Activated naive CD4-positive, alpha-beta T cell treated with anti-CD3 and anti-CD28 coated beads, Interleukin-2, amount 10 ng/mL, durations not matched to agents 7 days and 5 days (primary cell): ENCODE measurements at regions not wholly inside any gene's neighbourhood (a gene's known extent, or its start where the extent isn't known, plus 50 kb on each side); places are given as distances from the start of the nearest gene placed in this dataset.

ENCODE experiments used
- CTCF ChIA-PET: fragments of 350-600 bp; sonication (Branson Sonifier 250); formaldehyde crosslinking; loops from one replicate; lab custom pipeline; 2021; ENCODE audit warnings: antibody characterized with exemption; lab: Charles Lee
- DNase-seq: peaks from one replicate; pipeline ENCODE4 v3.0.0-alpha.2; 2020
- H3K27ac Mint-ChIP-seq: one replicate; pipeline ENCODE4 v1.8.0; 2021; ENCODE audit warnings: mild to moderate bottlenecking, moderate library complexity, mixed read lengths
- H3K27me3 Mint-ChIP-seq: one replicate; pipeline ENCODE4 v1.8.0; 2021; ENCODE audit warnings: mild to moderate bottlenecking, mixed read lengths
- H3K36me3 Mint-ChIP-seq: one replicate; pipeline ENCODE4 v1.8.0; 2021; ENCODE audit warnings: mixed read lengths
- H3K4me1 Mint-ChIP-seq: one replicate; pipeline ENCODE4 v1.8.0; 2021; ENCODE audit warnings: mixed read lengths
- H3K4me3 Mint-ChIP-seq: one replicate; pipeline ENCODE4 v1.8.0; 2021; ENCODE audit warnings: mild to moderate bottlenecking, moderate library complexity, mixed read lengths
- H3K9me3 Mint-ChIP-seq: one replicate; pipeline ENCODE4 v1.8.0; 2021; ENCODE audit warnings: mixed read lengths

- H3K9me3 Mint-ChIP-seq: no peaks in the 10 kb centered on the region
- no peak overlapping the region for H3K4me3 Mint-ChIP-seq
- peaks cover 10% of the 10 kb centered on the region for H3K4me1 Mint-ChIP-seq
- H3K27me3 Mint-ChIP-seq: no peaks in the 10 kb centered on the region
- no peak overlapping the region for H3K27ac Mint-ChIP-seq
- no peak for DNase-seq
- no peaks in the 10 kb centered on the region for H3K36me3 Mint-ChIP-seq
- CTCF ChIA-PET: interaction anchor here (0.8 to 1.1 kb wide), 3 partner anchors 62 to 386 kb away, joined by 3 to 4 read pairs (median 3); no protein-coding TSS in a partner anchor
Measured at GRCh38 chr3:31166249-31166885, 271.9 kb upstream of the GADL1 start.

DNA sequence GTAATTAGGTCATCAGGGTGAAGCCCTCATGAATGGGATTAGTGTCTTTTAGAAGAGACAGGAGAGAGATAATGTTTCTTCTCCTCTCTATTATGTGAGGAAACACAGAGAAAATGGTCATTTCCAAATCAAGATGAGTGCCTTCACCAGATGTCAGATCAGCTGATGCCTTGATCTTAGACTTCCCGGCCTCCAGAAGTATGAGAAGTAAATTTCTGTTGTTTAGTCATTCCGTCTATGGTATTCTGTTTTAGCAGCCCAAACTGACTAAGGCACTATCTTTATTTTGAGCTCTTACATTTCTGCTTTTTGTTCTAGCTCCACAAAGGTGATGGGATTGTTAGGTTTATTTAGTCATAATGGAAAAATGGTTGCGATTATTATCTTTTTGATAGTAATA is 273.2 kb upstream of the GADL1 start:
- H3K27me3 Mint-ChIP-seq: no peaks in the 10 kb centered on the region
- no peaks in the 10 kb centered on the region for H3K36me3 Mint-ChIP-seq
- no peak for DNase-seq
- H3K27ac Mint-ChIP-seq: no peak overlapping the region
- CTCF ChIA-PET: interaction anchor here (0.6 to 0.9 kb wide), 3 partner anchors 18 to 1156 kb away, joined by 3 read pairs; no protein-coding TSS in a partner anchor
- no peaks in the 10 kb centered on the region for H3K9me3 Mint-ChIP-seq
- no peak overlapping the region for H3K4me3 Mint-ChIP-seq
- peaks cover 16% of the 10 kb centered on the region for H3K4me1 Mint-ChIP-seq

DNA sequence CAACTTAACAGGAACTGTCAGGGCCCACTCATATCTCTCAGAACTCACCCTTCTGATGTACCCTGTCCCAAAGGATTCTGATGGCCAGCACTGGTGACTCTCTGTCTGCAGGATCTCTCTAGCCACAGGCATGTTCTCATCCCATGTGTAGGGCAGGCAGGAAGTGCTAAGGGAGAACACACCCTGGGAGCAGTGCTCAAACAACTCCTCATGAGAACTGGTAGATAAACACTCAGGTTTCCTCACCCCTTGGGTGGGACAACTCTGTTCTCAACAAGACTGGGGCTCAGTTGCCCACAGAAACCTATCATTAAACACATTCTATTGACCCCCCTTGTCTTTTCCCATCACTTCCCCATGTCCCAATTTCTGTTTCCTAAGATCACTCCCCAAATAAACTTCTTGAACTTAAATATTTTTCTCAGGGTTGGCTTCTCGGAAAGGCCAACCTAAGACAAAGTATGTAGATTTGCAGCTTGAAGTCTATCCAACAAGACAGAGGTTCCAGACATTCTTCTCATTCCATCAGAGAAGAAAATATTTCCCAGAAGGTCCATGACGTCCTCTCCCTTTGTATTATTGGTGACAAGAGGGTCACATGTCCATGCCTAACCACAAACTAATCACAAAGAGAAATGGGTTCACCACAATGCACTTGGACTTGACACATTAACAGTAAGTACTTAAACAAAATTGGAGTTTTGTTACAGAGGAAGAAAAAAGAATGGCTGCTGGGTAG is 276.6 kb upstream of the GADL1 start:
- H3K27me3 Mint-ChIP-seq: no peaks in the 10 kb centered on the region
- H3K4me1 Mint-ChIP-seq: peaks cover 16% of the 10 kb centered on the region
- no peak overlapping the region for H3K4me3 Mint-ChIP-seq
- no peak for DNase-seq
- H3K27ac Mint-ChIP-seq: no peak overlapping the region
- H3K9me3 Mint-ChIP-seq: peaks cover 2% of the 10 kb centered on the region
- CTCF ChIA-PET: no interaction called here
- no peaks in the 10 kb centered on the region for H3K36me3 Mint-ChIP-seq

DNA sequence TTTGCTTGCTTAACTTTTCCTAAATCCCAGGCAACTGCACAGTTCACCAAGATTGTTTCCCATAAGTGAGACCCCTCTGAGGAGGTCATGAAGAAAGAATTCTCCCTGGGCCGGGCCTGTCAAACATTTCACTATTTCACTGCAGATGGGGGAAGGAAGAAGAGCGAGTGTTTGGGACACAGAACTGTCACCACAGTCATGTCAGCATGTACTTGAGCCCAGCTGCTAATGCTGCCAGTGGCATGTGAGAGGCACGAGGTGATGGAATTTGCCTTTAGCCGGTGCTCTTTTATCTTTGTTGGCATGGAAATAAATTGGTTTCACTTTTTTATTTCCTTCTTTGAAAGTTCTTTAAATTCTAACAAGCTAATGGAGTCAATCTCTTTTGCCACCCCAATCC is 277.9 kb upstream of the GADL1 start:
- Mint-ChIP-seq H3K27ac (no peak overlapping the region), H3K9me3 (peaks cover 2% of the 10 kb centered on the region), H3K27me3 (no peaks in the 10 kb centered on the region), H3K36me3 (no peaks in the 10 kb centered on the region), H3K4me3 (no peak overlapping the region), H3K4me1 (peaks cover 10% of the 10 kb centered on the region)
- CTCF ChIA-PET: interaction anchor here (1.2 kb wide), 1 partner anchor 20 kb away, joined by 3 read pairs; no protein-coding TSS in a partner anchor
- DNase-seq: no peak

- H3K27ac Mint-ChIP-seq: no peak overlapping the region
- CTCF ChIA-PET: interaction anchor here (1.2 kb wide), 1 partner anchor 21 kb away, joined by 3 read pairs; no protein-coding TSS in a partner anchor
- H3K27me3 Mint-ChIP-seq: no peaks in the 10 kb centered on the region
- peaks cover 10% of the 10 kb centered on the region for H3K4me1 Mint-ChIP-seq
- H3K36me3 Mint-ChIP-seq: no peaks in the 10 kb centered on the region
- H3K9me3 Mint-ChIP-seq: peaks cover 2% of the 10 kb centered on the region
- DNase-seq: no peak
- no peak overlapping the region for H3K4me3 Mint-ChIP-seq
Measured at GRCh38 chr3:31173118-31173718, 278.8 kb upstream of the GADL1 start.

DNA sequence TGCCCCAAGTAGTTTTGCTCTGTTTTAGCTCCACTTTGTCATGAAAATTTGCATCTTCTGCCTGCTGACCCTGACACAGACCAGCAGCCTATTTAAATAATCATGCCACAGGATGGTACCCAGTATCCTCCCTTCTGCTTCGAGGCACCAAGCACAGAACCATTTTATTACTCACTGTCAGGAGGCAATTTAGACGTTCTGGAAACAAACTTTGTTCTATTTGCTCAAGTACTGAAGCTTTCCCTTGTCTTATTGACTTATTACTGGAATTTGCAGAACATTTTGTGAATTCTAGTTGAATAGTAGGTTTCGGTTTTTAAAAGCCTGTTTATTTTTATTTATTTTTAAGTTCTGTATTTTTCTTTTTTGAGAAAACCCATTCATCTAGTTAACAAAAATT is 279.6 kb upstream of the GADL1 start:
- H3K9me3 Mint-ChIP-seq: peaks cover 2% of the 10 kb centered on the region
- CTCF ChIA-PET: no interaction called here

DNA sequence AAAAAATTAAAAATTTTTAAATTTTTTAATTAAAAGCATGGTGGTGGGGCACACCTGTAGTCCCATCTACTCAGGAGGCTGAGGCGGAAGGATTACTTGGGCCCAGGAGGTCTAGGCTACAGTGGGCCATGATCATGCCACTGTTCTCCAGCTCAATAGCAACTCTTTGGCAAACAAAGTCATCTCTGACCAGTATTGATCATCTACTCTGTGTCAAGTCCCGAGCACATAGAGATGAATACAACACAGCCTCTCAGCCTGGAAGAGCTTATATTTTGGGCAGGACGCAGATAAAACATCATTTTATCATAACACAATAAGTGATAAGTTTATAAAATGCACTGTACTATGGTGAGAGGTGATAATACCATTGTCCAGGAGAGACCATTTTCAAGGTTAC is 281.6 kb upstream of the GADL1 start:
- no peak overlapping the region for H3K4me3 Mint-ChIP-seq
- H3K4me1 Mint-ChIP-seq: peaks cover 7% of the 10 kb centered on the region
- CTCF ChIA-PET: no interaction called here

More for the DNA sequence above, 279.6 kb upstream of the GADL1 start:
- H3K36me3 Mint-ChIP-seq: no peaks in the 10 kb centered on the region
- no peak overlapping the region for H3K4me3 Mint-ChIP-seq
- no peak overlapping the region for H3K27ac Mint-ChIP-seq
- no peaks in the 10 kb centered on the region for H3K27me3 Mint-ChIP-seq
- DNase-seq: no peak
- peaks cover 10% of the 10 kb centered on the region for H3K4me1 Mint-ChIP-seq

DNA sequence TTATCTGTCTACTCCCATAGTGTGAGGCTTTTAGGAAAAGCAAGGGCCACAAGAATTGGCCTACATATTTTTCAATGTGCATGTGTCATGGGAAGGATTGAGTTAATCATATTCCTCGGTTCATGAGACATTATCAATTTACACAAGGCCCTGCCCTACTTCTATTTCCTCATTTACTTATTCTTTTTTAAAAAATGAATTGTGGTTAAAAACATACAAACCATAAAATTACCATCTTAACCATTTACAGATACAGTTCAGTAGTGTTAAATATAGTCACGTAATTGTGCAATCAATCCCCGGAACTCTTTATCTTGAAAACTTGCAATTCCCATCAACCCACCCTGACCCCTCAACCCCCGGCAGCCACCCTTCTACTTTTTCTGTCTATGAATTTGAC is 284.0 kb upstream of the GADL1 start:
- CTCF ChIA-PET: no interaction called here
- Mint-ChIP-seq H3K4me3 (no peak overlapping the region), H3K4me1 (no peaks in the 10 kb centered on the region), H3K36me3 (peaks cover 1% of the 10 kb centered on the region), H3K9me3 (peaks cover 2% of the 10 kb centered on the region), H3K27ac (no peak overlapping the region), H3K27me3 (no peaks in the 10 kb centered on the region)
- no peak for DNase-seq

More for the DNA sequence above, 281.6 kb upstream of the GADL1 start:
- Mint-ChIP-seq H3K9me3 (peaks cover 2% of the 10 kb centered on the region), H3K27me3 (no peaks in the 10 kb centered on the region), H3K36me3 (peaks cover 1% of the 10 kb centered on the region), H3K27ac (no peak overlapping the region)
- DNase-seq: no peak

- no peak for DNase-seq
- H3K9me3 Mint-ChIP-seq: peaks cover under 1% of the 10 kb centered on the region
- no peaks in the 10 kb centered on the region for H3K4me1 Mint-ChIP-seq
- peaks cover 7% of the 10 kb centered on the region for H3K27me3 Mint-ChIP-seq
- H3K4me3 Mint-ChIP-seq: no peak overlapping the region
- H3K27ac Mint-ChIP-seq: no peak overlapping the region
- CTCF ChIA-PET: no interaction called here
- H3K36me3 Mint-ChIP-seq: peaks cover 1% of the 10 kb centered on the region
Measured at GRCh38 chr3:31179768-31180167, 285.3 kb upstream of the GADL1 start.

- CTCF ChIA-PET: no interaction called here
- no peaks in the 10 kb centered on the region for H3K9me3 Mint-ChIP-seq
- H3K4me1 Mint-ChIP-seq: no peaks in the 10 kb centered on the region
- H3K36me3 Mint-ChIP-seq: peaks cover 1% of the 10 kb centered on the region
- no peak for DNase-seq
- peaks cover 7% of the 10 kb centered on the region for H3K27me3 Mint-ChIP-seq
- H3K4me3 Mint-ChIP-seq: no peak overlapping the region
- H3K27ac Mint-ChIP-seq: no peak overlapping the region
Measured at GRCh38 chr3:31180274-31180673, 285.8 kb upstream of the GADL1 start.

GRCh38 chr3:31181661-31182060 is 287.2 kb upstream of the GADL1 start:
- CTCF ChIA-PET: no interaction called here

DNA sequence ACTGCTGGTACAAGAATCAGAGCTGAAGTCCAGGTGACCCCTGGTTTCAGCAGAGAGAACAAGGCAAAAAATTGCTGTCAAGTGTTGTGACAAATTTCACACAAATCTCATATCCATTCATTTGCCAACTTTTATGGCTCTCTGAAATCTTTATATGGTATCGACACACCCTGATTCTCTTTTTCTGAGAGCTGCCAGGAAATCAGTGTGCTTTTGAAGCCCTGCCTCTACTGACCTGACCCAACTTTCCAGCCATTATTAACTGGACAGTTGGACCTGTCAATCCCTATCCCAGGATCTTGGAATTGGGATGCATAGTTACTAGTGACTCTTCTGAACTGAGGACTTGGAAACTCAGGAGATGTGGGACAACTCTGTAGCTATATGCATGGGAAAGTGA is 288.2 kb upstream of the GADL1 start:
- Mint-ChIP-seq H3K27me3 (peaks cover 7% of the 10 kb centered on the region), H3K36me3 (peaks cover 1% of the 10 kb centered on the region), H3K4me3 (no peak overlapping the region), H3K27ac (no peak overlapping the region), H3K4me1 (no peaks in the 10 kb centered on the region), H3K9me3 (no peaks in the 10 kb centered on the region)
- CTCF ChIA-PET: no interaction called here
- DNase-seq: no peak

More at GRCh38 chr3:31181661-31182060, 287.2 kb upstream of the GADL1 start:
- H3K36me3 Mint-ChIP-seq: peaks cover 1% of the 10 kb centered on the region
- H3K9me3 Mint-ChIP-seq: no peaks in the 10 kb centered on the region
- H3K4me1 Mint-ChIP-seq: no peaks in the 10 kb centered on the region
- DNase-seq: no peak
- peaks cover 7% of the 10 kb centered on the region for H3K27me3 Mint-ChIP-seq
- H3K4me3 Mint-ChIP-seq: no peak overlapping the region
- no peak overlapping the region for H3K27ac Mint-ChIP-seq

DNA sequence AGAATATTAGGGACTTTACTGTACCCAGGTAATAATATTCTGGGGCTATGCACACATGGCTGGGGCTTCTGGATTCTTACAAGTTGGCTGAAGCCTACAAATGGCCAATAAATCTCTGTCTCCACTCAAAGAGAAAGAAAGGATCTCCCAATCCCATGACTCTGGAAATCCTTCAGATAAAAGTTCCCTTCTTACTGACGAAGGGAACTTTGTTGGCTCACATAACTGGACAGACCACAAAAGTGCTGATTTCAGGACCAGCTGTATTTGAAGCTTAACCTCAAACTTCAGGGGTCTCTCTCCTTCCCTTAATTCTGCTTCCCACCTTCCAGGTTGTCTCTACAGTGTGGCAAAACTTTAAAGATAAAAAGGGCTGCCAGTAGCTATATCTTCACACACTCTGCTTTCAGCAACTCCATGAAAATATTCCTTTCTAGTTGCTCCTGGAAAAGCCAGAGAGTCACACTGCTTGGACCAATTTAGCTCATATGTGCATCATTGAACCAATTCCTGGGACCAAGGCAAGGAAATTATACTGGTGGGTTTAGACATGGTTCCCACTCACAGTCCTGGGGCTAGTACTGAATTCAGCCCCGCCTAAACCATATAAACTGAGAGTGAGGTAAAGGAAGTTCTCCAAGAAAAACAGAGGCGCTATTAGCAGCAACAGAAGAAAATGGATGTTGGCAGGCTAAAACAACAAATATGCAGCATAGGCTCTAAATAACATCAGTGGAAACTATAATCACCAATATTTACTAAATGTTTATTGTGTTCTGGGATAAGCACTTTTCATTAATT is 290.0 kb upstream of the GADL1 start:
- Mint-ChIP-seq H3K36me3 (peaks cover 1% of the 10 kb centered on the region), H3K4me3 (no peak overlapping the region), H3K27ac (no peak overlapping the region), H3K4me1 (no peaks in the 10 kb centered on the region), H3K9me3 (no peaks in the 10 kb centered on the region), H3K27me3 (peaks cover 7% of the 10 kb centered on the region)
- no peak for DNase-seq
- CTCF ChIA-PET: no interaction called here

DNA sequence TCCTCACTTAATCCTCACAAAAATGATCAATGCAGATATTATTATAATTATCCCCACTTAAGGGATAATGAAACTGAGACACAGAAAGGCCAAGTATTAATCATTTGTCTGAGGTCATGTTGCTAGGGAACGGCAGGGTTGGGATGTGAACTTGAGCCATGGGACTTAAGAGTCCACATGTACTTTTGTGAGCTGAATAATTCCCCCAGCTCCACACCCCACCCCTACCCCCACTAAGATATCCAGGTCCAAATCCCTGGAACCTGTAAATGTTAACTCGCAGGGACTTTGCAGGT is 290.5 kb upstream of the GADL1 start:
- Mint-ChIP-seq H3K4me3 (no peak overlapping the region), H3K36me3 (peaks cover 1% of the 10 kb centered on the region), H3K27ac (no peak overlapping the region), H3K9me3 (no peaks in the 10 kb centered on the region), H3K27me3 (peaks cover 7% of the 10 kb centered on the region), H3K4me1 (no peaks in the 10 kb centered on the region)
- no peak for DNase-seq
- CTCF ChIA-PET: no interaction called here
